ENCODE measurements at regions not wholly inside any gene's neighbourhood (a gene's known extent, or its start where the extent isn't known, plus 50 kb on each side); places are given as distances from the start of the nearest gene placed in this dataset.

DNA sequence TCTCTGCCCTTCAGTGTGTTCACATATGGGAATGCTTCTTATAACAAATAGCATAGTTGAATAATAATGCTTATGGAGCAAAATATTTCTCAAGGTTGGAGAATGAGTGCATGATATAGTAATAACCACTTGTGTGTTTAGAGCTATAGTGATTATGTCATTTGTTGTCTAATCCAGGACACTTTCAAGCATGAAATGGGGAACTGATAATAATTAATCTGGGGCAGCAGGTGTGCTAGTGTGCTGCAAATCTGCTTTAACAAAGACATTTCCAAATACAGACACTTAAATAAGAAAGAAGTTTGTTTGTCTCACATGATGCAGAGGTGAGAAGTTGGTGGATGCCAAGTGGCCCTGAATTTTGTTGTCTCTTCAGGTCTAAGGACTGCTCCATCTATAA, 579.3 kb upstream of the GRM7 start:
- Histone ChIP-seq H4K20me1 (ENCODE audit: insufficient read depth) (no peaks in the 10 kb centered on the region), H3K36me3 (ENCODE audit: insufficient read depth, low read length) (no peaks in the 10 kb centered on the region), H3K9me2 (ENCODE audit: insufficient read depth, low read length) (no peaks in the 10 kb centered on the region), H3K9me3 (ENCODE audit: low read length) (no peaks in the 10 kb centered on the region), H3K27me3 (ENCODE audit: insufficient read depth, low read depth, low read length) (no peaks in the 10 kb centered on the region), H3K79me2 (replicated peaks; ENCODE audit: insufficient read depth, low read length) (no peaks in the 10 kb centered on the region), H3K4me2 (ENCODE audit: low read length) (no peak overlapping the region), H3F3A (ENCODE audit: insufficient read depth, low read length, poor library complexity, severe bottlenecking) (no peaks in the 10 kb centered on the region), H3K4me3 (ENCODE audit: low read length) (no peak overlapping the region), H2AFZ (ENCODE audit: low read depth, low read length) (no peak overlapping the region), H3K9ac (ENCODE audit: low read length) (no peak overlapping the region), H3K27ac (ENCODE audit: low read length) (no peak overlapping the region)
- no peak for TF ChIP-seq MXI1 (conservative IDR thresholded peaks at IDR 0.05; ENCODE audit: poor library complexity, severe bottlenecking)
- no peak for TF ChIP-seq EZH2 (IDR thresholded peaks at IDR 0.05; ENCODE audit: borderline replicate concordance, insufficient read depth, low read length, poor library complexity, severe bottlenecking)
- TF ChIP-seq SMC3 (conservative IDR thresholded peaks at IDR 0.05; ENCODE audit: poor library complexity) = no peak
- no peak for TF ChIP-seq EP300 (conservative IDR thresholded peaks at IDR 0.05; ENCODE audit: poor library complexity, severe bottlenecking)
- TF ChIP-seq, protein P1, sequence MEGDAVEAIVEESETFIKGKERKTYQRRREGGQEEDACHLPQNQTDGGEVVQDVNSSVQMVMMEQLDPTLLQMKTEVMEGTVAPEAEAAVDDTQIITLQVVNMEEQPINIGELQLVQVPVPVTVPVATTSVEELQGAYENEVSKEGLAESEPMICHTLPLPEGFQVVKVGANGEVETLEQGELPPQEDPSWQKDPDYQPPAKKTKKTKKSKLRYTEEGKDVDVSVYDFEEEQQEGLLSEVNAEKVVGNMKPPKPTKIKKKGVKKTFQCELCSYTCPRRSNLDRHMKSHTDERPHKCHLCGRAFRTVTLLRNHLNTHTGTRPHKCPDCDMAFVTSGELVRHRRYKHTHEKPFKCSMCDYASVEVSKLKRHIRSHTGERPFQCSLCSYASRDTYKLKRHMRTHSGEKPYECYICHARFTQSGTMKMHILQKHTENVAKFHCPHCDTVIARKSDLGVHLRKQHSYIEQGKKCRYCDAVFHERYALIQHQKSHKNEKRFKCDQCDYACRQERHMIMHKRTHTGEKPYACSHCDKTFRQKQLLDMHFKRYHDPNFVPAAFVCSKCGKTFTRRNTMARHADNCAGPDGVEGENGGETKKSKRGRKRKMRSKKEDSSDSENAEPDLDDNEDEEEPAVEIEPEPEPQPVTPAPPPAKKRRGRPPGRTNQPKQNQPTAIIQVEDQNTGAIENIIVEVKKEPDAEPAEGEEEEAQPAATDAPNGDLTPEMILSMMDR (IDR thresholded peaks at IDR 0.05; ENCODE audit: poor library complexity, severe bottlenecking) = no peak
- no peak for TF ChIP-seq RAD21 (conservative IDR thresholded peaks at IDR 0.05)
- no peak for TF ChIP-seq POLR2AphosphoS5 (IDR thresholded peaks at IDR 0.05)

DNA sequence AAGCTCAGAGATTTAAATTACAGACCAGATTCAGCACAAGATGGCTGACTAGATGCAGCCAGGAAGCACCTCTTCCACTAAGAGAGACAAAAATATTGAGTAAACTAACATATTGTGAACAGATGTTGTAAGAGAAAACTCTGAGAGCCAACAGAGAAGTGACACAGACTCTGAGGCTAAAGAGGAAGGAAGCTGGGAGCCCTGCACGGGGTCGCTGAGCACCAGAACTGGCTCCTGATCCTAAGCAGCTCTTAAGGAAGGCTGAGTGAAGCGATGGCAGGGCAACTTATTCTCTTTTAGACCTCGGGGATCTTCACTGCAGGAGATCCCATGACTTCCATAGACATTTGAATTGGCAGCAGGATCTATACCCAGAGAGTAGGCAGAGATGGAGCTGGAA, 578.0 kb upstream of the GRM7 start:
- Histone ChIP-seq H3K9me2 (ENCODE audit: insufficient read depth, low read length) (no peaks in the 10 kb centered on the region), H3K36me3 (ENCODE audit: insufficient read depth, low read length) (no peaks in the 10 kb centered on the region), H3F3A (ENCODE audit: insufficient read depth, low read length, poor library complexity, severe bottlenecking) (no peaks in the 10 kb centered on the region), H3K9ac (ENCODE audit: low read length) (no peak overlapping the region), H4K20me1 (ENCODE audit: insufficient read depth) (no peaks in the 10 kb centered on the region), H3K27ac (ENCODE audit: low read length) (no peak overlapping the region), H2AFZ (ENCODE audit: low read depth, low read length) (no peak overlapping the region), H3K4me3 (ENCODE audit: low read length) (no peak overlapping the region), H3K27me3 (ENCODE audit: insufficient read depth, low read depth, low read length) (no peaks in the 10 kb centered on the region), H3K79me2 (replicated peaks; ENCODE audit: insufficient read depth, low read length) (no peaks in the 10 kb centered on the region), H3K9me3 (ENCODE audit: low read length) (no peaks in the 10 kb centered on the region), H3K4me2 (ENCODE audit: low read length) (no peak overlapping the region)
- no peak for TF ChIP-seq SMC3 (conservative IDR thresholded peaks at IDR 0.05; ENCODE audit: poor library complexity)

DNA sequence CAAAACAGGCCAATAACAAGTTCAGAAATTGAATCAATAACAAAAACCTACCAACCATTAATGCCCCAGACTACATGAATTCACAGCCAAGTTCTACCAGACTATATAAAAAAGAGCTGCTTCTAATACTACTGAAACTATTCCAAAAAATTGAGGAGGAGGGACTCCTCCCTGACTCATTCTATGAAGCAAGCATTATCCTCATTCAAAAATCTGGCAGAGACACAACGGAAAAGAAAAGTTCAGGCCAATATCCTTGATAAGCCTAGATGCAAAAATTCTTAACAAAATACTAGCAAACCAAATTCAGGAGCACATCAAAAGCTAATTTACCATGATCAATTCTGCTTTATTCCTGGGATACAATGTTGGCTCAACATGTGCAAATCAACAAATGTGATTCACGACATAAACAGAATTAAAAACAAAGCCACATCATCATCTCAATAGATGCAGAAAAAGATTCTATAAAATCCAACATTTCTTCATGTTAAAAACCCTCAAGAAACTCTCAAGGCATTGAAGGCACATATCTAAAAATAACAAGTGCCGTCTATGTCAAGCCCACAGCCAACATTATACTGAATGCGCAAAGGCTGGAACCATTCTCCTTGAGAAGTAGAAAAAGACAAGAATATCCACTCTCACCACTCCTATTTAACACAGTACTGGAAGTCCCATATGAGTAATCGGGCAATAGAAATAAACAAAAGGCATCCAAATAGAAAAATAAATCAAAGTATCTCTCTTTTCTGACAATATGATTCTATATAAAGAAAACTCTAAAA, 573.6 kb upstream of the GRM7 start:
- Histone ChIP-seq H3K9ac (ENCODE audit: low read length) (no peak overlapping the region), H3K27ac (ENCODE audit: low read length) (no peak overlapping the region), H3K9me3 (ENCODE audit: low read length) (peaks cover 3% of the 10 kb centered on the region), H3K79me2 (replicated peaks; ENCODE audit: insufficient read depth, low read length) (no peaks in the 10 kb centered on the region), H3K27me3 (ENCODE audit: insufficient read depth, low read depth, low read length) (no peaks in the 10 kb centered on the region), H3K36me3 (ENCODE audit: insufficient read depth, low read length) (no peaks in the 10 kb centered on the region), H2AFZ (ENCODE audit: low read depth, low read length) (no peak overlapping the region), H3K4me3 (ENCODE audit: low read length) (no peak overlapping the region), H3K9me2 (ENCODE audit: insufficient read depth, low read length) (no peaks in the 10 kb centered on the region), H3F3A (ENCODE audit: insufficient read depth, low read length, poor library complexity, severe bottlenecking) (no peaks in the 10 kb centered on the region), H4K20me1 (ENCODE audit: insufficient read depth) (no peaks in the 10 kb centered on the region), H3K4me2 (ENCODE audit: low read length) (no peak overlapping the region)
- TF ChIP-seq RAD21 (conservative IDR thresholded peaks at IDR 0.05) (no peak), MXI1 (conservative IDR thresholded peaks at IDR 0.05; ENCODE audit: poor library complexity, severe bottlenecking) (no peak), EZH2 (IDR thresholded peaks at IDR 0.05; ENCODE audit: borderline replicate concordance, insufficient read depth, low read length, poor library complexity, severe bottlenecking) (no peak), SMC3 (conservative IDR thresholded peaks at IDR 0.05; ENCODE audit: poor library complexity) (no peak), POLR2AphosphoS5 (IDR thresholded peaks at IDR 0.05) (no peak), EP300 (conservative IDR thresholded peaks at IDR 0.05; ENCODE audit: poor library complexity, severe bottlenecking) (no peak)
- TF ChIP-seq, protein P1 (IDR thresholded peaks at IDR 0.05; ENCODE audit: poor library complexity, severe bottlenecking) = no peak
- TF ChIP-seq, protein P2, sequence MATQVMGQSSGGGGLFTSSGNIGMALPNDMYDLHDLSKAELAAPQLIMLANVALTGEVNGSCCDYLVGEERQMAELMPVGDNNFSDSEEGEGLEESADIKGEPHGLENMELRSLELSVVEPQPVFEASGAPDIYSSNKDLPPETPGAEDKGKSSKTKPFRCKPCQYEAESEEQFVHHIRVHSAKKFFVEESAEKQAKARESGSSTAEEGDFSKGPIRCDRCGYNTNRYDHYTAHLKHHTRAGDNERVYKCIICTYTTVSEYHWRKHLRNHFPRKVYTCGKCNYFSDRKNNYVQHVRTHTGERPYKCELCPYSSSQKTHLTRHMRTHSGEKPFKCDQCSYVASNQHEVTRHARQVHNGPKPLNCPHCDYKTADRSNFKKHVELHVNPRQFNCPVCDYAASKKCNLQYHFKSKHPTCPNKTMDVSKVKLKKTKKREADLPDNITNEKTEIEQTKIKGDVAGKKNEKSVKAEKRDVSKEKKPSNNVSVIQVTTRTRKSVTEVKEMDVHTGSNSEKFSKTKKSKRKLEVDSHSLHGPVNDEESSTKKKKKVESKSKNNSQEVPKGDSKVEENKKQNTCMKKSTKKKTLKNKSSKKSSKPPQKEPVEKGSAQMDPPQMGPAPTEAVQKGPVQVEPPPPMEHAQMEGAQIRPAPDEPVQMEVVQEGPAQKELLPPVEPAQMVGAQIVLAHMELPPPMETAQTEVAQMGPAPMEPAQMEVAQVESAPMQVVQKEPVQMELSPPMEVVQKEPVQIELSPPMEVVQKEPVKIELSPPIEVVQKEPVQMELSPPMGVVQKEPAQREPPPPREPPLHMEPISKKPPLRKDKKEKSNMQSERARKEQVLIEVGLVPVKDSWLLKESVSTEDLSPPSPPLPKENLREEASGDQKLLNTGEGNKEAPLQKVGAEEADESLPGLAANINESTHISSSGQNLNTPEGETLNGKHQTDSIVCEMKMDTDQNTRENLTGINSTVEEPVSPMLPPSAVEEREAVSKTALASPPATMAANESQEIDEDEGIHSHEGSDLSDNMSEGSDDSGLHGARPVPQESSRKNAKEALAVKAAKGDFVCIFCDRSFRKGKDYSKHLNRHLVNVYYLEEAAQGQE (IDR thresholded peaks at IDR 0.05; ENCODE audit: borderline replicate concordance) = no peak
